Right lobe of liver (tissue), 6 donors: ENCODE measurements at regions not wholly inside any gene's neighbourhood (a gene's known extent, or its start where the extent isn't known, plus 50 kb on each side); places are given as distances from the start of the nearest gene placed in this dataset.

Experiments used
- ATAC-seq, 4 donors: fragments of 200-7000 bp; cut with Tn5 transposase; one replicate each; pipeline ENCODE4 v1.9.1; 2020; ENCODE audit warnings: mild to moderate bottlenecking in 4 of 4, moderate library complexity in 4 of 4
- DNase-seq, 3 donors: peaks; one replicate each; pipeline ENCODE4 v3.0.0-alpha.2; 2020
- H3K27ac ChIP-seq, 3 donors: fragments of 200-600 bp; one replicate each; pipeline ENCODE4 v1.8.0; 2022
- H3K27me3 ChIP-seq, 2 donors: fragments of 200-600 bp; one replicate each; pipeline ENCODE4 v1.8.0; 2022
- H3K36me3 ChIP-seq, 4 donors: fragments of 200-600 bp; sonication (generic) in 1 of 4; one replicate each; pipeline versions ENCODE4 v1.5.1 to v1.8.0; 2017 to 2022; ENCODE audit warnings: control low read depth in 1 of 4
- H3K4me1 ChIP-seq, 4 donors: fragments of 200-600 bp; sonication (generic) in 1 of 4; one replicate each; pipeline versions ENCODE4 v1.5.1 to v1.8.0; 2017 to 2022; ENCODE audit warnings: control low read depth in 1 of 4
- H3K4me3 ChIP-seq, 3 donors: fragments of 200-600 bp; one replicate each; pipeline ENCODE4 v1.8.0; 2022
- H3K9me3 ChIP-seq, 4 donors: fragments of 200-600 bp; sonication (generic) in 1 of 4; one replicate each; pipeline versions ENCODE4 v1.5.1 to v1.8.0; 2017 to 2022; ENCODE audit warnings: control low read depth in 1 of 4
- CTCF ChIP-seq, 4 donors: fragments of 200-600 bp in 3 of 4; fragments of 450-650 bp in 1 of 4; IDR thresholded peaks; one replicate each; pipeline versions ENCODE4 v1.5.1 to v1.8.0; 2016 to 2022; ENCODE audit warnings: antibody characterized with exemption in 4 of 4, mild to moderate bottlenecking in 2 of 4
- POLR2A ChIP-seq: fragments of 450-650 bp; IDR thresholded peaks from one replicate; pipeline ENCODE4 v1.6.1; 2017; ENCODE audit warnings: antibody characterized with exemption, mild to moderate bottlenecking
- WGBS: methylation state at CpG from one replicate; pipeline ENCODE4 v1.1.6; 2018; ENCODE audit warnings: low coverage, low lambda C conversion rate; ENCODE audit not compliant: insufficient coverage; ENCODE audit errors: missing lambda C conversion rate; 5-methylcytosine and 5-hydroxymethylcytosine counted together
- intact Hi-C, 2 donors: fragments of 100-400 bp; cut with DNase I; formaldehyde crosslinking; loops; one replicate each; pipeline versions ENCODE4 v1.11.2 to v1.14.1; 2022
- donor health status: DM: no; HTN: yes; CAD: no.
- donor health status: DM: no; HTN: no; CAD: no.
- donor health status: DM: no; HTN: no; CAD: no.
- donor health status: DM: no; HTN: yes; CAD: no.
- donor health status: DM: no; HTN: yes; CAD: no.

- no peaks in the 10 kb centered on the region for H3K27me3 ChIP-seq
- H3K27ac ChIP-seq = no peak overlapping the region
- WGBS = 78% methylated on average over 1 of the region's 2 CpGs
- no peaks in the 10 kb centered on the region for H3K36me3 ChIP-seq
- H3K9me3 ChIP-seq = no peaks in the 10 kb centered on the region
- no peak for DNase-seq
- ATAC-seq = no peak
- H3K4me3 ChIP-seq = no peak overlapping the region
- H3K4me1 ChIP-seq = no peaks in the 10 kb centered on the region
- intact Hi-C loops = no loop called here
- TF ChIP-seq POLR2A (no peak), CTCF (IDR thresholded peaks at IDR 0.05) (no peak)
Observed at GRCh38 chrX:77174680-77175519, 272.3 kb upstream of the FGF16 start.

GRCh38 chrX:77200663-77201062, 246.5 kb upstream of the FGF16 start:
- intact Hi-C loops = no loop called here
- WGBS = 55% methylated on average over 4 of the region's 4 CpGs
- TF ChIP-seq CTCF (IDR thresholded peaks at IDR 0.05) (no peak), POLR2A (no peak)
- no peaks in the 10 kb centered on the region for H3K36me3 ChIP-seq
- no peaks in the 10 kb centered on the region for H3K4me1 ChIP-seq
- no peaks in the 10 kb centered on the region for H3K27me3 ChIP-seq
- H3K4me3 ChIP-seq = no peak overlapping the region
- no peak overlapping the region for H3K27ac ChIP-seq
- ATAC-seq = no peak
- H3K9me3 ChIP-seq = no peaks in the 10 kb centered on the region
- no peak for DNase-seq

GRCh38 chrX:77223046-77223445, 224.1 kb upstream of the FGF16 start:
- no peaks in the 10 kb centered on the region for H3K9me3 ChIP-seq
- no peak overlapping the region for H3K27ac ChIP-seq
- no peak for DNase-seq
- 38% methylated on average over 6 of the region's 8 CpGs for WGBS
- H3K36me3 ChIP-seq = no peaks in the 10 kb centered on the region
- no peak for ATAC-seq
- TF ChIP-seq CTCF (IDR thresholded peaks at IDR 0.05) = no peak
- TF ChIP-seq POLR2A = no peak
- no peak overlapping the region for H3K4me3 ChIP-seq
- intact Hi-C loops = no loop called here
- no peaks in the 10 kb centered on the region for H3K27me3 ChIP-seq
- no peaks in the 10 kb centered on the region for H3K4me1 ChIP-seq

- intact Hi-C loops = no loop called here
- DNase-seq (no peak), ATAC-seq (no peak)
- Histone ChIP-seq H3K9me3 (peaks cover 0 to 11% (median 0%) of the 10 kb centered on the region in 4 donors), H3K36me3 (no peaks in the 10 kb centered on the region), H3K27me3 (no peaks in the 10 kb centered on the region), H3K4me1 (no peaks in the 10 kb centered on the region), H3K27ac (no peak overlapping the region), H3K4me3 (no peak overlapping the region)
- TF ChIP-seq CTCF (IDR thresholded peaks at IDR 0.05) (no peak), POLR2A (no peak)
- WGBS = 0% methylated on average over 1 of the region's 2 CpGs
Observed at GRCh38 chrX:77264490-77264889, 182.7 kb upstream of the FGF16 start.
